Neural progenitor cell (in vitro differentiated cells): ENCODE measurements at regions not wholly inside any gene's neighbourhood (a gene's known extent, or its start where the extent isn't known, plus 50 kb on each side); places are given as distances from the start of the nearest gene placed in this dataset.

Experiments used
- DNase-seq: peaks from one replicate; pipeline ENCODE4 v3.0.0-alpha.2; 2016; ENCODE audit warnings: low spot score
- H2AFZ ChIP-seq: fragments of 200-600 bp; sonication (generic); replicated peaks from 2 replicates; pipeline ENCODE4 v1.6.1; 2016; ENCODE audit warnings: antibody characterized with exemption
- H3F3A ChIP-seq: fragments of 200-600 bp; sonication (generic); 2 replicates; pipeline ENCODE4 v1.6.1; 2016; ENCODE audit warnings: antibody characterized with exemption, low read depth
- H3K27ac ChIP-seq: fragments of 200-600 bp; sonication (generic); 2 replicates; pipeline ENCODE4 v1.5.1; 2016; ENCODE audit warnings: mild to moderate bottlenecking
- H3K27me3 ChIP-seq: fragments of 200-600 bp; sonication (generic); 2 replicates; pipeline ENCODE4 v1.6.1; 2016; ENCODE audit warnings: mild to moderate bottlenecking, moderate library complexity
- H3K36me3 ChIP-seq: fragments of 200-600 bp; sonication (generic); 2 replicates; pipeline ENCODE4 v1.5.1; 2016
- H3K4me1 ChIP-seq: fragments of 200-600 bp; sonication (generic); 2 replicates; pipeline ENCODE4 v1.6.1; 2016; ENCODE audit warnings: mixed run types
- H3K4me2 ChIP-seq: fragments of 200-600 bp; sonication (generic); 2 replicates; pipeline ENCODE4 v1.6.1; 2016
- H3K4me3 ChIP-seq: fragments of 200-600 bp; sonication (generic); 2 replicates; pipeline ENCODE4 v1.5.1; 2016
- H3K79me2 ChIP-seq: fragments of 200-600 bp; sonication (generic); 2 replicates; pipeline ENCODE4 v1.6.1; 2016; ENCODE audit warnings: low read depth
- H3K9ac ChIP-seq: fragments of 200-600 bp; sonication (generic); 2 replicates; pipeline ENCODE4 v1.6.1; 2016
- H3K9me3 ChIP-seq: fragments of 200-600 bp; sonication (generic); 2 replicates; pipeline ENCODE4 v1.5.1; 2016; ENCODE audit warnings: low read depth
- H4K20me1 ChIP-seq: fragments of 200-600 bp; sonication (generic); 2 replicates; pipeline ENCODE4 v1.6.1; 2016; ENCODE audit warnings: low read depth
- H3K27ac Mint-ChIP-seq: 3 replicates; pipeline ENCODE4 v1.8.0; 2021; ENCODE audit warnings: mixed read lengths
- H3K27me3 Mint-ChIP-seq: 2 replicates; pipeline ENCODE4 v1.8.0; 2022; ENCODE audit warnings: low read depth, mild to moderate bottlenecking, inconsistent platforms, moderate library complexity, mixed read lengths; ENCODE audit not compliant: insufficient read depth
- H3K36me3 Mint-ChIP-seq: 3 replicates; pipeline ENCODE4 v1.8.0; 2021; ENCODE audit warnings: mixed read lengths
- H3K4me1 Mint-ChIP-seq: 3 replicates; pipeline ENCODE4 v1.8.0; 2021; ENCODE audit warnings: mixed read lengths
- H3K4me3 Mint-ChIP-seq: 3 replicates; pipeline ENCODE4 v1.8.0; 2021; ENCODE audit warnings: mild to moderate bottlenecking, moderate library complexity, mixed read lengths
- H3K9me3 Mint-ChIP-seq: 3 replicates; pipeline ENCODE4 v1.8.0; 2020; ENCODE audit warnings: mixed read lengths
- CTCF ChIP-seq: fragments of 200-600 bp; sonication (generic); IDR thresholded peaks from 2 replicates; pipeline ENCODE4 v1.5.1; 2017; ENCODE audit warnings: antibody characterized with exemption, mild to moderate bottlenecking
- EZH2 ChIP-seq: fragments of 200-600 bp; sonication (generic); IDR thresholded peaks from 2 replicates; pipeline ENCODE4 v1.6.1; 2017; ENCODE audit warnings: antibody characterized with exemption, mild to moderate bottlenecking, moderate library complexity
- EZH2phosphoT487 ChIP-seq: fragments of 200-600 bp; sonication (generic); IDR thresholded peaks from 2 replicates; pipeline ENCODE4 v1.6.1; 2017; ENCODE audit warnings: antibody characterized with exemption

GRCh38 chr6:14310960-14311359 lies 193.4 kb downstream of the CD83 start:
- H3K4me1 ChIP-seq = no peaks in the 10 kb centered on the region
- no peaks in the 10 kb centered on the region for H3K36me3 ChIP-seq
- H3K79me2 ChIP-seq = no peaks in the 10 kb centered on the region
- peaks cover 2% of the 10 kb centered on the region for H3K27me3 Mint-ChIP-seq
- H3K27ac Mint-ChIP-seq = no peak overlapping the region
- peaks cover 10% of the 10 kb centered on the region for H3K4me1 Mint-ChIP-seq
- no peaks in the 10 kb centered on the region for H3K27me3 ChIP-seq
- no peak for TF ChIP-seq EZH2
- TF ChIP-seq EZH2phosphoT487 = no peak
- no peak for TF ChIP-seq CTCF
- no peak overlapping the region for H3K9ac ChIP-seq
- DNase-seq = no peak
- H3K4me3 ChIP-seq = no peak overlapping the region
- no peaks in the 10 kb centered on the region for H4K20me1 ChIP-seq
- H3K36me3 Mint-ChIP-seq = no peaks in the 10 kb centered on the region
- no peak overlapping the region for H3K4me3 Mint-ChIP-seq
- H3K27ac ChIP-seq = no peak overlapping the region
- no peaks in the 10 kb centered on the region for H3F3A ChIP-seq
- peaks cover 2% of the 10 kb centered on the region for H3K9me3 Mint-ChIP-seq
- no peaks in the 10 kb centered on the region for H3K9me3 ChIP-seq
- H3K4me2 ChIP-seq = no peak overlapping the region
- H2AFZ ChIP-seq = no peak overlapping the region

GRCh38 chr6:14312587-14312986 lies 195.0 kb downstream of the CD83 start:
- H3K9me3 ChIP-seq = no peaks in the 10 kb centered on the region
- peaks cover 2% of the 10 kb centered on the region for H3K27me3 Mint-ChIP-seq
- TF ChIP-seq EZH2 = no peak
- TF ChIP-seq CTCF = no peak
- TF ChIP-seq EZH2phosphoT487 = no peak
- H3K36me3 Mint-ChIP-seq = no peaks in the 10 kb centered on the region
- no peak overlapping the region for H3K4me3 Mint-ChIP-seq
- peaks cover 2% of the 10 kb centered on the region for H3K9me3 Mint-ChIP-seq
- H4K20me1 ChIP-seq = no peaks in the 10 kb centered on the region
- no peaks in the 10 kb centered on the region for H3K27me3 ChIP-seq
- H3K27ac ChIP-seq = no peak overlapping the region
- H3K36me3 ChIP-seq = no peaks in the 10 kb centered on the region
- no peaks in the 10 kb centered on the region for H3F3A ChIP-seq
- H3K4me1 ChIP-seq = peaks cover 7% of the 10 kb centered on the region
- no peak overlapping the region for H3K4me3 ChIP-seq
- H3K9ac ChIP-seq = no peak overlapping the region
- H3K4me2 ChIP-seq = no peak overlapping the region
- DNase-seq = no peak
- H3K4me1 Mint-ChIP-seq = peaks cover 16% of the 10 kb centered on the region
- no peak overlapping the region for H3K27ac Mint-ChIP-seq
- no peaks in the 10 kb centered on the region for H3K79me2 ChIP-seq
- H2AFZ ChIP-seq = no peak overlapping the region

GRCh38 chr6:14313248-14313647 lies 195.7 kb downstream of the CD83 start:
- Mint-ChIP-seq H3K4me1 (peaks cover 22% of the 10 kb centered on the region), H3K4me3 (no peak overlapping the region), H3K27me3 (peaks cover 3% of the 10 kb centered on the region), H3K9me3 (peaks cover 2% of the 10 kb centered on the region), H3K27ac (no peak overlapping the region), H3K36me3 (no peaks in the 10 kb centered on the region)
- Histone ChIP-seq H4K20me1 (no peaks in the 10 kb centered on the region), H2AFZ (no peak overlapping the region), H3K79me2 (no peaks in the 10 kb centered on the region), H3F3A (no peaks in the 10 kb centered on the region), H3K27ac (no peak overlapping the region), H3K36me3 (no peaks in the 10 kb centered on the region), H3K4me1 (peaks cover 7% of the 10 kb centered on the region), H3K4me3 (no peak overlapping the region), H3K4me2 (no peak overlapping the region), H3K9me3 (no peaks in the 10 kb centered on the region), H3K27me3 (no peaks in the 10 kb centered on the region), H3K9ac (no peak overlapping the region)
- TF ChIP-seq EZH2 (no peak), CTCF (no peak), EZH2phosphoT487 (no peak)
- no peak for DNase-seq

GRCh38 chr6:14315353-14315752 lies 197.8 kb downstream of the CD83 start:
- H3K9me3 ChIP-seq = no peaks in the 10 kb centered on the region
- H3K9ac ChIP-seq = no peak overlapping the region
- H3K4me2 ChIP-seq = no peak overlapping the region
- H3K79me2 ChIP-seq = no peaks in the 10 kb centered on the region
- H4K20me1 ChIP-seq = no peaks in the 10 kb centered on the region
- no peak overlapping the region for H2AFZ ChIP-seq
- H3K27ac Mint-ChIP-seq = no peak overlapping the region
- no peak for TF ChIP-seq EZH2phosphoT487
- TF ChIP-seq CTCF = no peak
- TF ChIP-seq EZH2 = no peak
- H3K4me1 Mint-ChIP-seq = peaks cover 26% of the 10 kb centered on the region
- no peaks in the 10 kb centered on the region for H3K36me3 ChIP-seq
- no peaks in the 10 kb centered on the region for H3K27me3 ChIP-seq
- H3K27ac ChIP-seq = no peak overlapping the region
- DNase-seq = no peak
- H3K27me3 Mint-ChIP-seq = peaks cover 8% of the 10 kb centered on the region
- no peak overlapping the region for H3K4me3 Mint-ChIP-seq
- peaks cover 10% of the 10 kb centered on the region for H3K4me1 ChIP-seq
- no peaks in the 10 kb centered on the region for H3K36me3 Mint-ChIP-seq
- H3F3A ChIP-seq = no peaks in the 10 kb centered on the region
- no peak overlapping the region for H3K4me3 ChIP-seq
- peaks cover 2% of the 10 kb centered on the region for H3K9me3 Mint-ChIP-seq
